Tibial artery (tissue), 4 donors: ENCODE measurements at regions not wholly inside any gene's neighbourhood (a gene's known extent, or its start where the extent isn't known, plus 50 kb on each side); places are given as distances from the start of the nearest gene placed in this dataset.

Experiments used
- DNase-seq, 2 donors: peaks; one replicate each; pipeline ENCODE4 v3.0.0-alpha.2; 2019
- H3K27ac ChIP-seq, 2 donors: fragments of 200-600 bp; sonication (generic) in 1 of 2; 1 replicate in 1 of 2; 2 replicates in 1 of 2; pipeline ENCODE4 v1.5.1; 2018 to 2019; ENCODE audit warnings: mild to moderate bottlenecking in 1 of 2
- H3K27me3 ChIP-seq, 2 donors: fragments of 200-600 bp; sonication (generic) in 1 of 2; one replicate each; pipeline versions ENCODE4 v1.5.1 to v1.6.0; 2016 to 2019
- H3K36me3 ChIP-seq, 3 donors: fragments of 200-600 bp; sonication (generic) in 2 of 3; one replicate each; pipeline ENCODE4 v1.5.1; 2016 to 2019; ENCODE audit warnings: mild to moderate bottlenecking in 2 of 3
- H3K4me1 ChIP-seq, 4 donors: fragments of 200-600 bp; sonication (generic) in 2 of 4; 1 replicate in 3 of 4; 2 replicates in 1 of 4; pipeline ENCODE4 v1.5.1; 2016 to 2019
- H3K4me3 ChIP-seq, 2 donors: fragments of 200-600 bp; sonication (generic) in 1 of 2; 1 replicate in 1 of 2; 2 replicates in 1 of 2; pipeline ENCODE4 v1.5.1; 2018 to 2019; ENCODE audit warnings: mild to moderate bottlenecking in 2 of 2
- H3K9me3 ChIP-seq, 3 donors: fragments of 200-600 bp; sonication (generic) in 1 of 3; one replicate each; pipeline ENCODE4 v1.5.1; 2016 to 2019
- intact Hi-C: fragments of 100-400 bp; cut with DNase I; formaldehyde crosslinking; loops from one replicate; pipeline ENCODE4 v1.15.0; 2023; ENCODE audit warnings: low total_unique reads
- TF ChIP-seq, protein P1 (sequence below), 2 experiments: fragments of 200-600 bp in 1 of 2; fragments of 450-650 bp in 1 of 2; IDR thresholded peaks; one replicate each; pipeline ENCODE4 v1.5.1; 2017 to 2019; ENCODE audit warnings: antibody characterized with exemption in 2 of 2, mild to moderate bottlenecking in 1 of 2, moderate library complexity in 1 of 2

DNA sequence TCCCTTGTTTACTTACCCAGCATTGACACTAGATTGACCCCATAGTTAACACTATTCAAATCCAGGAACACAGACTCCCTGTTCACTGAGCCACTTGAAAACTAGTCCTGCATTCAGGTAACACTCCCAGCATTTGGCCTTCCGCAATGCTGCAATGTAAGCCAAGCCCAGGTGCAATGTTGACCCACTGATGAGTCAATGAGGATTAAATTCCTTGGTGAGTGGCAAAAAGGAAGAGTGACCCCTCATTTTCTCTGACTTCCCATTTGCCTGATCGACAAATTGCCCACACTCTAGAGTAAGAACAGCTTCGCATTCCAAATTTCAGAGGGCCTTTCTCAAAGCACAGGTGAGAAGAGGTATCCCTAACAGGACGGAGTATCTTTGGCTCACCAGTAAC is 251.9 kb downstream of the FBXO15 start:
- H3K4me1 ChIP-seq = no peaks in the 10 kb centered on the region
- H3K36me3 ChIP-seq = no peaks in the 10 kb centered on the region
- no peaks in the 10 kb centered on the region for H3K9me3 ChIP-seq
- TF ChIP-seq, protein P1, sequence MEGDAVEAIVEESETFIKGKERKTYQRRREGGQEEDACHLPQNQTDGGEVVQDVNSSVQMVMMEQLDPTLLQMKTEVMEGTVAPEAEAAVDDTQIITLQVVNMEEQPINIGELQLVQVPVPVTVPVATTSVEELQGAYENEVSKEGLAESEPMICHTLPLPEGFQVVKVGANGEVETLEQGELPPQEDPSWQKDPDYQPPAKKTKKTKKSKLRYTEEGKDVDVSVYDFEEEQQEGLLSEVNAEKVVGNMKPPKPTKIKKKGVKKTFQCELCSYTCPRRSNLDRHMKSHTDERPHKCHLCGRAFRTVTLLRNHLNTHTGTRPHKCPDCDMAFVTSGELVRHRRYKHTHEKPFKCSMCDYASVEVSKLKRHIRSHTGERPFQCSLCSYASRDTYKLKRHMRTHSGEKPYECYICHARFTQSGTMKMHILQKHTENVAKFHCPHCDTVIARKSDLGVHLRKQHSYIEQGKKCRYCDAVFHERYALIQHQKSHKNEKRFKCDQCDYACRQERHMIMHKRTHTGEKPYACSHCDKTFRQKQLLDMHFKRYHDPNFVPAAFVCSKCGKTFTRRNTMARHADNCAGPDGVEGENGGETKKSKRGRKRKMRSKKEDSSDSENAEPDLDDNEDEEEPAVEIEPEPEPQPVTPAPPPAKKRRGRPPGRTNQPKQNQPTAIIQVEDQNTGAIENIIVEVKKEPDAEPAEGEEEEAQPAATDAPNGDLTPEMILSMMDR (IDR thresholded peaks at IDR 0.05) = no peak
- no peaks in the 10 kb centered on the region for H3K27me3 ChIP-seq
- DNase-seq = no peak
- H3K27ac ChIP-seq = no peak overlapping the region
- H3K4me3 ChIP-seq = no peak overlapping the region
- intact Hi-C loops = no loop called here

DNA sequence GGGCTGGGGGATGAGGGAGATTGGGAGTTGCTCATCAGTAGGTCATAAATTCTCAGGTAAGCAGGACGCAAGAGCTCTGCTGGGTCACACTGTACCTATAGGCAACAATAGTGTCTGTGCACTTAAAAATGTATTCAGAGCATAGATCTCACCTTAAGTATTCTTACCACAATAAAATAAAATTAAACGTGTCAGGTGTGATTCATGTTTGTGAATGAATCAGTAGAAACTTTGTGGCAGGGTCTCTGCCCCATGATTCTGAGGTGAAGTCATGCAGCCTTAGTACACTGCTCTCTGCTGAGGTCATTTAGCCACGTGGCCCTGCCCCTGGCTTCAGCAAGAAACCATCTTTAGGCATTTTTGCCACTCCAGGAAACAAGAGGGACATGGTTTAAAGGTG is 253.8 kb downstream of the FBXO15 start:
- H3K27ac ChIP-seq = no peak overlapping the region
- no peaks in the 10 kb centered on the region for H3K36me3 ChIP-seq
- intact Hi-C loops = no loop called here
- TF ChIP-seq, protein P1 (IDR thresholded peaks at IDR 0.05) = no peak
- no peak overlapping the region for H3K4me3 ChIP-seq
- H3K4me1 ChIP-seq = no peaks in the 10 kb centered on the region
- no peak for DNase-seq
- H3K9me3 ChIP-seq = no peaks in the 10 kb centered on the region
- H3K27me3 ChIP-seq = no peaks in the 10 kb centered on the region

DNA sequence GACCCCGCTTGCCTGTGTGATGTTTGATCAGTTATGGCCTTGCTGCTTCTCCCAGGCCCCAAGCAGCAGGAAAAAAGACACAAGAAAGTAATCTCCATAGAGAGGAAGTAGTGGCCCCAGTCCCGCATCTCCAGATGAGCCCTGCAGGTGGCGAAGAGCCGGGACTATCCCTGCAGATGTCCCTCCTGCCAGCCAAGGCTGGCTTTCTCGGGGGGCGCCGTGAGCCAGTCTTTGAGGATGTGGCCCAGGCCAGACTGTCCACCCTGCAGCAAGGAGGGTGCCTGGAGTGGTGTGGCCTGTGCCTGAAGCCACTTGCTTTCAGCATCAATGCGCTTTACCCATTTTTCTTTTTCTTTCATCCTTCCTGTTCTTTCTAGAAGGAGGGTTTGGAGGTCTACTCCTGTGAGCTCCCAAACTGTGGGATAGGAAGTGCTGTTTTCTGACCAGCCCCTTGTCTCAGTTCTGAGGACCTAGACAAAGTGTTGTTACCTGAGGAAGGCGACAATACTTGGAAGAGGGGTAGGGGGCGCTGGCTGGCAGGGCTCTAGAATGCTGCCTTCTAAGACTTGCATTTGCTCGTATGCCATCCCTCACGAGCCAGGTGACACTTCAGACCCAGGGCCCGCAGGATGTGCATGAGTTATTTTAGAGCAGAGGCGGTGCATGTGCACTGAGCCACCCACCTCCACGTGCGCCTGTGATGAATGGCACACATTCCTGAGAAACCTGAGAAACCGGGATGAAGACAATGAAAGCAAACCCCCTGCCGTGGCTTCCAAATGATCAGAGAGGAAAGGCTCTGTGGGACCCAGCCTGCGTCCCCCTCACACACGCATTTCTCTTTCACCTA is 255.8 kb downstream of the FBXO15 start:
- no peaks in the 10 kb centered on the region for H3K36me3 ChIP-seq
- H3K27me3 ChIP-seq = no peaks in the 10 kb centered on the region
- no peaks in the 10 kb centered on the region for H3K9me3 ChIP-seq
- H3K27ac ChIP-seq = no peak overlapping the region
- TF ChIP-seq, protein P1 (IDR thresholded peaks at IDR 0.05) = no peak
- no peak for DNase-seq
- intact Hi-C loops = no loop called here
- no peak overlapping the region for H3K4me3 ChIP-seq
- H3K4me1 ChIP-seq = no peaks in the 10 kb centered on the region

DNA sequence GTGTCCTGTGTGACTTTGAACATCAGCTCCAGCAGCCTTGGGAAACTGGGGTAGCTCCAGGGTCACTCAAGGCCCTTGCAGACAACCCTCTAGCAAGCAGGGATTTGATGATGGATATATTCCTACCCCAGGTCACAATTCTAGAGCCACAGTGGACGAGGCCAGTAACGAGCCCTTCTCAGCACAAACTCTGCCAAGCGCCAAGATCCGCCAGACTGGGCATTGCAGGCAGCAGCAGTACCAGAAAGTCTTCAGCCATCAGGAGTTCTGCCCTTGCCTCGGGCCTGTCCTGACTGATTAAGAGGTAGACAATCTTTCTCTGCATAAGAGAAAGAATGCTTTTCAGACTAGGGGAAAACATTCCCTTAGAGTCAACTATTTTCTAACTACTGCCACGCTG is 259.1 kb downstream of the FBXO15 start:
- H3K4me3 ChIP-seq = no peak overlapping the region
- H3K4me1 ChIP-seq = no peaks in the 10 kb centered on the region
- intact Hi-C loops = no loop called here
- H3K27me3 ChIP-seq = no peaks in the 10 kb centered on the region
- no peak overlapping the region for H3K27ac ChIP-seq
- DNase-seq = no peak
- H3K9me3 ChIP-seq = no peaks in the 10 kb centered on the region
- TF ChIP-seq, protein P1 (IDR thresholded peaks at IDR 0.05) = no peak
- H3K36me3 ChIP-seq = no peaks in the 10 kb centered on the region

DNA sequence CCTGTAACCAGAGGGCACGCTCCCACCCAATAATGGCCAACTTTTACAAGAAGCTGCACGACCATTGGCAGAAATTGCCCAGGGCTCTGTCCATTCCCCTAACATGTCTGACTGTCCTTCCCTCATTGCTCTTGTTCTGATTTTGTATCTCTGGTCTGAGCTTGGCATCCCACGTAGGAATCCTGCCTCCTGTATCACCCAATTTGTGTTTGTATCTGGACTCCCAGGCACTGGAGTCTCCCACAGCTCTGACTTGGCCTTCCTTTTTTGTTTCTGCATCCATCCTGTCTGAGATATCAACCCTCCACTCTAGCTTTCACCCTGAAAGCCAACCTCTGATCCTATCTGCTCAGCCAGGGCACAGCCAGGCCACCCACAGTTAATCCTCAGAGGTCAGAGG is 259.8 kb downstream of the FBXO15 start:
- DNase-seq = no peak
- H3K9me3 ChIP-seq = no peaks in the 10 kb centered on the region
- H3K27ac ChIP-seq = no peak overlapping the region
- intact Hi-C loops = no loop called here
- H3K4me1 ChIP-seq = no peaks in the 10 kb centered on the region
- no peaks in the 10 kb centered on the region for H3K27me3 ChIP-seq
- TF ChIP-seq, protein P1 (IDR thresholded peaks at IDR 0.05) = no peak
- H3K4me3 ChIP-seq = no peak overlapping the region
- H3K36me3 ChIP-seq = no peaks in the 10 kb centered on the region
